IPS-NIHi11 (cell line): ENCODE measurements at regions not wholly inside any gene's neighbourhood (a gene's known extent, or its start where the extent isn't known, plus 50 kb on each side); places are given as distances from the start of the nearest gene placed in this dataset.
"Not testable (repeated sequence)": the region's sequence is repeated elsewhere in the genome, so short reads cannot be mapped to it uniquely, and the experiment has no call there.

Experiments
- DNase-seq: peaks from one replicate; pipeline ENCODE4 v3.0.0; 2012; ENCODE audit warnings: mixed read lengths, low spot score

GRCh38 chr6:115221198-115221597 is 839.5 kb downstream of the FRK start:
- peak; percentile 12 for DNase-seq

DNA sequence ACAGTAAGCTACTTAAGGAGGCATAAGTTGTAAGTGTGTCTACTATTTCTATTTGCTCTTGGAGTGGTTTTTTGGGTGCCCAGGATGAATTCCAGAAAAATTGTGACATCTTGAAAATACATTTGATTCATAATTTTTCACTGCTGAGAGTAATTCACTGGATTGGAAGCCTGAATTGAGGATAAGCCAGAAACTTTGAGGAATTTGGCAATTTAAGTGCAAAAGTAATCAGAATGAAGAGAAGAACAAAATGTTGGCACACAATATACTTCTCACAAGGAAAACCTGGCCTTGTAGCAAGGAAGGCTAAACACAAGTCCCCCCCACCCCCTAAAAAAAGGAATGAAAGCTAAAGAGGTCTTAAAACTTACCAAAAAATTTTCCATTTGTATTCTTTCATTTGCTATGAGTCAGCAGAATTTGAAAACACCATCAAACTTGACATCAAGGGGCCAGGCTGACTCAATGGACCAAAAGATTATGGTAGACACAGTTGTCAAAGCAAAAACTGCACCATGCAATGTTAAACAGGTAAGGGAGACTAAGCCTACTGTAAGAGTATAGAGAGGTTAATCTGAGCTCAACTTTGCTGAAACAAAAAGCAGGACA is 840.0 kb downstream of the FRK start:
- no peak for DNase-seq

DNA sequence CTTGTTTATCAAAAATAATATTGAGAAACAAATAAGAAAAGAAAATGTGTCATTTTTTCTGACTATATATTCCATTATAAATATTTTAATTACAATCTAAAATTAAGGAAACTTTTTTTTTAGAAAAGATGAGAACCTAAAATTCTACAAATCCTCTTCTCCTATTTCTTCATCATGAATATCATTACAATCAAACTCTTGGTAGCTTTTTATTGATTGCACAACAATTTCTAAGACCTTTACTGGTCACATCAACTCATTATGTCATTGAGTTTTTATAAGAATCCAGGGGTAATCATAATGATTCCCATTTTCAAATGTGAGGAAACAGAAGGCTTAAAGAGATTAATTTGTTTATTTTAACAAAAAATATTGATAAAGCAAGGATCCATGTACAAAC is 841.0 kb downstream of the FRK start:
- DNase-seq: no peak

GRCh38 chr6:115216835-115217234 is 843.9 kb downstream of the FRK start:
- no peak for DNase-seq

DNA sequence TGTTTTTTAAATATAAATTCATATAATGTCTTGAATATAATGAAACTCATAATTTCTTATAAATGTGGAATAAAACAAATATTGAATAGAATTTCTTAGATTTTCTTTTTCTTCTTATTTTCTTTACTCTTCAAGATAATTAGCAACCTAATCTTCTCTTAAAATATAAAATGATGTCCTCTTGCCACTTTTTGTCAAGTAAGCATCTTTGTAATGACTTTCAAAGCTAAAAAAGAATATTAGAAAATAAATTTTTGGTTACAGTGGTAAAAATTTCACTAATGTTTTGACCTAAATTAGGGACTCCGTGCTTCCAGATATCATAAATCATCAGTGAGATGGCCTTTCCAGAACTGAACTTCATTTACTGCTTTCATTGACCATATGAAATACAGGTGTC is 846.4 kb downstream of the FRK start:
- DNase-seq: no peak

DNA sequence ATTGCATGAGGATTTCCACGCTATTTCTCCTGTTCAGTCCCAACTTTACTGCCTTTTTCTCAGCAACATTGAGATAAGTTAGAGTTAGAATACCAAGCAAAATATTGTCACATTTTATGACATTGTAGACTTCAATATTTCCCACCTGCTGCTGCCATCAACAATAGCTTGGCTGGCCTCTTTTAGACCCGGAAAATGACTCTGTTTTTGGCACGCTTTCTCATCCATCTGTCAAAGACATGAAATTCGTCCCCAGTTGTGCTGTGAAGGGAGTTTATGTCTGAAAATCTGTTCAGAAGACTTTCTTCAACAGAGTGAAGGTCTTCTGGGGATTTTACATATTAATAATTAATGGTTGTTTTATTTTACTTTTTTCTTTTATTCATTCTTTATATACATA is 857.3 kb downstream of the FRK start:
- DNase-seq: no peak

DNA sequence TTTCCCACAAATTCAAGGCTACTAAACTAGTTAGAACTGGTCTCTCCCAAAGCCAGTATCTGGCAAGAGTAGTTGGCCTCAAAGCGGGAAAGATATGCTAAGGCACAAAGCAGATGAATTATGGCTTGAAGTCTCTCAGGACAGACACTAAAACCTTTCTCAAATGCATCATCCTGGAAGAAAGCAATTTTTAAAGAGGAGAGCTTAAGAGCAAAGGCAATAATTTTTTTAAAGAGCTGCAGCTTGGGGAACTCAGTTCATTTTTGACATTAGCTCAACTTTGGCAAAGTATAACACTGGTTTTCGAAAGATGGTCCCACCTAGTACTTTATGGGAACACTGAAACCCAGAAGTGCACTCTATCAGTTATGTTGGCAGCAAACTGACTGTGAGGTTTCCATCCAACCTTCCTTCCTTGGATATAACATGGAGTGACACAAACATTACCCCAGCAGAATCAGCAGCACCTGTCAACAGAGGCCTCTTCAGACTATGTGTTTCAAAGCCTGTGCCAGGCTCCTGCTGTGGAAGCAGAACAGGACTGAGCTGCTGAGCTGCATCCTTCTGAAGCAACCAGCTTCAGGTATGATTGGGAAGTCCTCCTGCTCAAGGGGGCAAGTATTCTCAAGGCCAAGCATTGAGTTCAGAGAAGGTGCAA is 852.3 kb upstream of the HS3ST5 start:
- no peak for DNase-seq

DNA sequence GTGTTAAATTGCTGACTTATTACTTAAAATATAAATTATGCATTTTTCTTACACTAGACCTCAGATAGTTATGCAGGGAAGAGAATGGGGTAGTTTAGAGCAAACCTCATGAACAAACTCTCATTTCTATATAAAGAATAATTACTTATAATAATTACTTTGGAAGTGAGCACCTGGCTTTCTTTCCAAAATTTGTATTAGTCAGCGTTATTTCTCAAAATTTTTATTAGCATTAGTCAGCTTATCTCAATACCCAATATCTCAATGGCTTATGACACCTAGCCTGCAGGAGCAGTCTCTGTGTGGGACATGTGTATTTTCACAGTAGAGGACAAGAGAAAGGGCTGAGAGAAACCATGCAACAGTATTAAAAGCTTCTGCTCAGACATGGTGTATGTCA is 849.2 kb upstream of the HS3ST5 start:
- DNase-seq: no peak

DNA sequence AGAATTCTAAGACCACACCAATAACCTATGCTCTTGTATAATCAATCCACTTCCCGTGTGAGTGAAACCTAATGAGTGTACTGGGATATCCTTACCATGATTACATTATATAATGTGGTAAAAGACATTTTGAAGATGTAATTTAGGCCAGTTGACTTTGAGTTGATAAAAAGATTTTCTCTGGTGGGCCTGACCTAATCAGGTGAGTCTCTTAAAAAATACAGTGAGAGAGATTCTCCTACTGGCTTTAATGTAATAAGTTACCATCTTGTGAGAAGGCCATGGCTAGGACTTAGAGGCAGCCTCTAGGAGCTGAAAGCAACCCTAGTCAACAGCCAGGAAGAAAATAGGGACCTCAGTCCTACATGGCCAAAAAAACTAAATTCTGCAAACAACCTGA is 847.7 kb upstream of the HS3ST5 start:
- no peak for DNase-seq

DNA sequence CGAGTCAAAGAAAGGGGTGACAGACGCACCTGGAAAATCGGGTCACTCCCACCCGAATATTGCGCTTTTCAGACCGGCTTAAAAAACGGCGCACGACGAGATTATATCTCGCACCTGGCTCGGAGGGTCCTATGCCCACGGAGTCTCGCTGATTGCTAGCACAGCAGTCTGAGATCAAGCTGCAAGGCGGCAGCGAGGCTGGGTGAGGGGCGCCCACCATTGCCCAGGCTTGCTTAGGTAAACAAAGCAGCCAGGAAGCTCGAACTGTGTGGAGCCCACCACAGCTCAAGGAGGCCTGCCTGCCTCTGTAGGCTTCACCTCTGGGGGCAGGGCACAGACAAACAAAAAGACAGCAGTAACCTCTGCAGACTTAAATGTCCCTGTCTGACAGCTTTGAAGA is 832.6 kb upstream of the HS3ST5 start:
- not testable (repeated sequence) for DNase-seq

DNA sequence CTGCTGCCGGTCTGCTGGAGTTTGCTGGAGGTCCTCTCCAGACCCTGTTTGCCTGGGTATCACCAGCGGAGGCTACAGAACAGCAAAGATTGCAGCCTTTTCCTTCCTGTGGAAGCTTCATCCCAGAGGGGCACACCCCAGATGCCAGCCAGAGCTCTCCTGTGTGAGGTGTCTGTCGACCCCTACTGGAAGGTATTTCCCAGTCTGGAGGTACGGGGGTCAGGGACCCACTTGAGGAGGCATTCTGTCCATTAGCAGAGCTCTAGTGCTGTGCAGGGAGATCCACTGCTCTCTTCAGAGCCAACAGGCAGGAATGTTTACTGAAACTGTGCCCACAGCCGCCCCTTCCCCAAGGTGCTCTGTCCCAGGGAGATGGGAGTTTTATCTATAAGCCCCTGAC is 823.1 kb upstream of the HS3ST5 start:
- DNase-seq: peak; percentile 27

- no peak for DNase-seq
Measured at GRCh38 chr6:115159733-115160132, 816.9 kb upstream of the HS3ST5 start.

DNA sequence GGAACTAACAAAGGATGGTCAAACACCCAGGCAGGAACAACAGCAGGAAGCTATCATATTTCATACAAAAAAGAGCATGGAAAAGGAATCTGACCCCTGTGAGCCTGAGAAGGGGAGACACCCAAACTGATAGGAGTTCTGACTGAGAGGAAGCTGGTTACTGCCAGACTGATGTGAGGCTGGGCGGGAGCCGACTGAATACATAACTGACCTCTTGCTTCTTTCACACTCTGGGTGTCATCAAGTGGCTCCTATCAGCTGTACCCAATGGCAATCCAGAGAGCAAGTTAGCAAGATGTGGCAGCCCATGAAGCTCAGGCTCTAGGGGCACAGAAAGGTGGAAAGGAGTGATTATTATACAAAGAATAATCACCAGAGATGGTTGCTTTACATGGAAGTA is 795.1 kb upstream of the HS3ST5 start:
- no peak for DNase-seq

- no peak for DNase-seq
Measured at GRCh38 chr6:115133790-115134189, 791.0 kb upstream of the HS3ST5 start.

DNA sequence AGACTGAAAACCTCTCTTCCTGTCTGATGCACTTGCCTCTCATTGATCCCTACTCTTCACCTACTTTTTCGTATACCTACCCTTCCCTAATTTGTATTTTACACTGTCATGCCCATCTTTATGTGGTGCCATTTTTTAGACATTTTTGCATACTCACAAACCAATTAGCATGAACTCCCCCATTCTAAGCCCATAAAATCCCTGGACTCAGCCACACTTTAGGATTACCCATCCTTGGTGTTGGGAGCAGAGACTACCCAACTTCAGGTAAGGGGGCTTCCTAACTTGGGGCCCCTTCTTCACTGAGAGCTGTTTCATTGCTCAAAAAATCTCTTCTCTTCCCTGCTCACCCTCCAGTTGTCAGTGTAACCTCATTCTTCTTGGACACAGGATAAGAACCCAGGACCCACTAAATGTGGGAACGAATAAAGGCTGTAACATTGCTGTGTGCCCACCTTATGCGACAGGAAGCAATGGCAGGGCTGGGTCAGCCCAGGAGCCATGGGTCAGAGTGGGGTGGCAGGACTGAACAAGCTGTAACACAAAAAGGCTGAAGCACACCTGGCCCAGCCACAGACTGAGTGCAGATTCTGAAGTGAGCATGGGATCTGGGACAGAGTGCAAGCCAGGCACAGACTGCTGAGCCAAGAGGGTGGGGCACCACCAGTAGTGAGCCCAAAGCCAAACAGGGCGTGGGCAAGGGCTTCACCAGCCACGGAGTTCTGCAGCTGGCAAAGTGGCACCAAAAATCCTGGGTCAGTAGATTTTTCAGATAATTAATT is 789.1 kb upstream of the HS3ST5 start:
- DNase-seq: no peak

DNA sequence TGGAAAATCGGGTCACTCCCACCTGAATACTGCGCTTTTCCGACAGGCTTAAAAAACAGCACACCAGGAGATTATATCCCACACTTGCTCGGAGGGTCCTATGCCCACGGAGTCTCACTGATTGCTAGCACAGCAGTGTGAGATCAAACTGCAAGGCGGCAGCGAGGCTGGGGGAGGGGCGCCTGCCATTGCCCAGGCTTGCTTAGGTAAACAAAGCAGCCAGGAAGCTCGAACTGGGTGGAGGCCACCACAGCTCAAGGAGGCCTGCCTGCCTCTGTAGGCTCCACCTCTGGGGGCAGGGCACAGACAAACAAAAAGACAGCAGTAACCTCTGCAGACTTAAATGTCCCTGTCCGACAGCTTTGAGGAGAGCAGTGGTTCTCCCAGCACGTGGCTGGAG is 778.7 kb upstream of the HS3ST5 start:
- not testable (repeated sequence) for DNase-seq

GRCh38 chr6:115120391-115120790 is 777.6 kb upstream of the HS3ST5 start:
- DNase-seq: no peak

DNA sequence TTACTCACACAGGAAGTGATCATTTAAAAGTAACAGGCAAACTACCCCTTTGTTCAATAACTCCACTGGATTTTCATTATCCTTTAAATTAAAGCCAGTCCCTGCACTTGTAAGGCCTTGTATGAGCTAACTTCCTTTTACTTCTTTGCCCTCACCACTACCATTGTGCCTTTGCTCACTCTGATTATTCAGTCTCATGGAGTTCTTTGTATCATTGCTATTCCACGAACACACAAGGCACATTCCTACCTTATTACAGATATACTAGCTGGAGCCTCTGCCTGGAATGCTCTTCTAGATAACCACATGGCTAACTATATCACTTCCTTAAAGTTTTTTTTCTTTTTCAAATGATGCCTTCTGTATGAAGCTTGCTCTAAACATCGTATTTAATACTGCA is 748.6 kb upstream of the HS3ST5 start:
- no peak for DNase-seq

GRCh38 chr6:115078555-115078954 is 735.7 kb upstream of the HS3ST5 start:
- no peak for DNase-seq

- no peak for DNase-seq
Measured at GRCh38 chr6:115071962-115072361, 729.1 kb upstream of the HS3ST5 start.

GRCh38 chr6:115067690-115068447 is 725.0 kb upstream of the HS3ST5 start:
- DNase-seq: no peak

DNA sequence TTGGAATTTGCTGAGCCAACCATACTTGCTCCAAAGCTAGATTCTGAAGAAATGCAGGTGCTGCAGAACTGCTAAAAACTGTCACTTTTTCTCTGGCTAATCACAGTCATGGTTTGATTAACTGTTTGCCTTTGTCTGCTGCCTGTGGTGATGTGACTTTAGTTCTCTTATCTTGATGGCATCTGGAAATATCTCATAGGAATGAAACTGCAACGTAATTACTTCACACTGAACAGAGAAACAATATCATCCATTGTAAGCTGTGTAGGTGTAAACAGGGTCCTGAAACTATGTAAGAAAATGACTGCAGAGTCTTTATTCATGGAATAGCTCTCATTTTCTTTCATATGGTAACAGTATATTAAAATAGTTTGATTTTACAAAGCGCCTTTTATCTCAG is 721.9 kb upstream of the HS3ST5 start:
- no peak for DNase-seq

DNA sequence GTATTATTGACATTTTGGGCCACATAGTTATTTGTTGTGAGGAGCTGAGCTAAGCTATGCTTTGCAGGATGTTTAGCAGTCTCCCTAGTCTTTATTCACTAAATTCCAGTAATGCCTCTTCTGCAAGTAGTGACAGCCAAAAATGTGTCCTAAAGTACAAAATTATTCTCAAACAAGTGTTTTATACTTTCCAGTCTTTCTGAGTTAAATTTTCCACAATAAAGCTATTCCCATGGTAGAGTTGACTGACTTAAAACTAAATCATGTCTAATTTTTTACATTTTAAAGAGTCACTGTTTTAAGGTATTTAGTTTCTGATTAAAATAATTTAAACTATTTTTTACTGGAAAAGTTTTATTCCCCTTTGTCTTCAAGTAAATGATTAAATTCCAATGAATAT is 717.8 kb upstream of the HS3ST5 start:
- no peak for DNase-seq
